ENCODE measurements at regions not wholly inside any gene's neighbourhood (a gene's known extent, or its start where the extent isn't known, plus 50 kb on each side); places are given as distances from the start of the nearest gene placed in this dataset.

- TF ChIP-seq, protein P1, sequence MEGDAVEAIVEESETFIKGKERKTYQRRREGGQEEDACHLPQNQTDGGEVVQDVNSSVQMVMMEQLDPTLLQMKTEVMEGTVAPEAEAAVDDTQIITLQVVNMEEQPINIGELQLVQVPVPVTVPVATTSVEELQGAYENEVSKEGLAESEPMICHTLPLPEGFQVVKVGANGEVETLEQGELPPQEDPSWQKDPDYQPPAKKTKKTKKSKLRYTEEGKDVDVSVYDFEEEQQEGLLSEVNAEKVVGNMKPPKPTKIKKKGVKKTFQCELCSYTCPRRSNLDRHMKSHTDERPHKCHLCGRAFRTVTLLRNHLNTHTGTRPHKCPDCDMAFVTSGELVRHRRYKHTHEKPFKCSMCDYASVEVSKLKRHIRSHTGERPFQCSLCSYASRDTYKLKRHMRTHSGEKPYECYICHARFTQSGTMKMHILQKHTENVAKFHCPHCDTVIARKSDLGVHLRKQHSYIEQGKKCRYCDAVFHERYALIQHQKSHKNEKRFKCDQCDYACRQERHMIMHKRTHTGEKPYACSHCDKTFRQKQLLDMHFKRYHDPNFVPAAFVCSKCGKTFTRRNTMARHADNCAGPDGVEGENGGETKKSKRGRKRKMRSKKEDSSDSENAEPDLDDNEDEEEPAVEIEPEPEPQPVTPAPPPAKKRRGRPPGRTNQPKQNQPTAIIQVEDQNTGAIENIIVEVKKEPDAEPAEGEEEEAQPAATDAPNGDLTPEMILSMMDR (conservative IDR thresholded peaks at IDR 0.05 in 1 of 2, IDR thresholded peaks at IDR 0.05 in 1 of 2; ENCODE audit: extremely low read depth in 1 of 2, insufficient read depth in 1 of 2, low read depth in 1 of 2, low read length in 2 of 2): no peak
- TF ChIP-seq EZH2 (IDR thresholded peaks at IDR 0.05; ENCODE audit: borderline replicate concordance, low read length): no peak
These were observed 238.2 kb upstream of the AVPR1A start for GRCh38 chr12:63389211-63389610.

Data from mammary epithelial cell (primary cell).